MV-4-11 (cell line): ENCODE measurements at regions not wholly inside any gene's neighbourhood (a gene's known extent, or its start where the extent isn't known, plus 50 kb on each side); places are given as distances from the start of the nearest gene placed in this dataset.
"Not testable (repeated sequence)": the region's sequence is repeated elsewhere in the genome, so short reads cannot be mapped to it uniquely, and the experiment has no call there.

Experiments
- DNase-seq: peaks from one replicate; lab custom pipeline; 2025; lab: John Stamatoyannopoulos, UW

DNA sequence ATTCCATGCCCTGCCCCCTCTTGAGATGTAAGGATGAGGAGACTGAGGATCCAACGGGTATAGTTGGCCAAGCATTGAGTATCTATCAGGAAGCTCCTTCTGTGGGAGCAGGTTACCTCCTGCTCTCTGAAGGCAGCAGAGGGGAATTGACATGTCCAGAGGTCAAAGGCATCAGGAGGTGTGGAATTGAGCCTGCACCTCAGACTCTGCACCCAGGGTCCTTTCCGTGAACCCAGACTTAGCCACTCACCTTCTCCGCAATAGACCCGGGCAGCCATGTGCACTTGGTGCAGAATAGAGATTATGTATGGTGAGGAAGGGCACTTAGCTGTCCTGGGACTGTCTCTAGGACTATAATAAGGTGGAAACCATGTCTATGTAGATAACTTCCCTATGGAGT lies 399.0 kb upstream of the TPM1 start:
- no peak for DNase-seq

DNA sequence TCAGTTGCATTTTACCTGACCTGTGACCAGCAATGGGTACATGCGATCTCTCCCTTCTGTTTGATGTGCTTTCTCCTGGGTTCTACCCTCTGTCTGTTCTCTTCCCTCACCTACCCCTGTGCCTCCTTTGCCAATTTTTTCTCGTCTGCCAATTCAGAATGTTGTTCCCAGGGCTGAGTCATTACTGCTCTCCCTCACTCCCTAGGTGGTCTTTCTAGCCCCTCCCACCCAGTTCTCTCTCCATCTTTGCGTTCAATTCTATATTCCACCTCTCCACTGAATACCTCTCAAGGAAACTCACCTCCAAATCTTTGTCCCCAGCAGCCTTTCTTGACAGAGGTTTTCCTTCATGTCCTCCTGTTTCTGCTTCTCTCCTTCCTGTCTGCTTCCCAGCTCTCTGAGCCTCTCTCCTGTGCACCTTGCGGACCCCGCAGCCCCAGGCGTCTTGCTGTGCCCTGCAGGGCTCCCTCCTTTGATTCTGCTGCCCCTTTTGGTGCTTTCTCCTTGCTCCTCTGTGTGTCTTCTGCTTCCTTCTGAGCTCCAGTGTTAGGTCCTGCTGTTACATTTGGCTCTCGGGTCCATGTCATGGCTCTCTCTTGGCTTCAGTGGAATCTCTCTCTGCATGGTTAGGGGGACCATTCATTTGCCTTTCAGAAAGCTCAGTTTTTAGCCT lies 398.2 kb upstream of the TPM1 start:
- DNase-seq, result no peak

DNA sequence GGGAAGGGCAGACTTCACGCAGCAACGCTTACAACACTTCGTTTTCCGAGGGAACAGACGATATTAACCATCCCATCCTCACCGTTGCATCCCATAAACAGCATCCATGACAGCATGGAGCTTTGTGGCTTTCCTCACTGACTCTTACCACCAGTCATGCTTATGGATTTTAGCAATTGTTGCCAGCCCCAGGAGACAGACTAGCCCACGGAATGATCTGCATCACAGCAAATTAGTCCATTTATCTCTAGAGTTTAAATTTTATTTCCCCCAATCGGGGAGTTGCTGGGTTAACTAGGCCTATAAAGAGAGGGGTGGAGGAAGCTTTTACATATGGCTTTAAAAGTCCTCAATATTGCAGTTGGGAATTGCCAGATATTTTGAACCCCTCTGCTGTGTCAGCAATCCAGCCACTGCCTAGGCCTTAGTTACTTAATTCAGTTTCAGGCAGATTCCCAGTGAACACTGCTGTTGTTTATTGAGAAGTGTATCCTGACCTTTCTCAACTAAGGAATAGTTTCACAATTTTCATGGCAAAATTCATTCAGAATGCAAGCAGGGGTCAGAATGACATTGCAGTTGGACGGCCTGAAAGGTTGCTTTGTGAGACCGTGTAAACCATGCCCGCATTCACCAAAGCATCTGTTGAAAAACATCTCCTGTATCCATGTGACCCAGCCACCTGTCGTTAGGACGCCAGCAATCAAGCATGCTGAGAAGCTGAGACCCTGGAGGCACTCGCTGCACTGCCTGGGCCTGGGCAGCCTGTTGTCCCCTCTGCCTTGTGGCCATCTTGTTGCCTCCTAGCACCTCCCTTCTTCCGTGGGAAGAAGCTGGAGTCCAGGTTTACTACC lies 397.4 kb upstream of the TPM1 start:
- no peak for DNase-seq

DNA sequence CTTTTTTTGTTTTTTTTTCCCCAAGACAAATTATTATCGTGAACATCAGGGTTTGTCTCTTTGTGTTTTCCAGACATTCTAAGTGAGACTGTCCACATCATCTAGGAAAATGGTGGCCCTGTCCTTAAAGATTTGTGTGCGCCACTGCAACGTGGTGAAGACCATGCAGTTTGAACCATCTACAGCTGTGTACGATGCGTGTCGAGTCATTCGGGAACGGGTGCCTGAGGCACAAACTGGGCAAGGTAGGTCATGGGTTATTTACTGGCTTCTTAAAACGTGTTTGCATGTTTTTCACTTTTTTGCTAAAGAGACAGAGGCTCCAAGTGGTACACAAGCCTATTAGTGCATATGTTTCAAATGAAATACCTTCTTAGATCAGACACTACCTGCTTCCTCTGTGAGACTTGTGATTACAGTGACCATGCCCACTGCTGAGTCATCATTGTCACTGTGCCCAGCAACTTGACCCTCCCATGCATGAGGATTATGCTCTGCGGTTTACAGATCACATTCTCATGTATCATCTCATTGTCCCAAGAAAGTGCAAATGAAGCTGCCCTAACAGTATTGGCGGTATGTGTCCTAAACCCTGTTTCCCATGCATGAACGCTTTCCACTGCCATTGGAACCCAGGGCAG lies 395.2 kb upstream of the TPM1 start:
- peak; percentile 84 for DNase-seq

DNA sequence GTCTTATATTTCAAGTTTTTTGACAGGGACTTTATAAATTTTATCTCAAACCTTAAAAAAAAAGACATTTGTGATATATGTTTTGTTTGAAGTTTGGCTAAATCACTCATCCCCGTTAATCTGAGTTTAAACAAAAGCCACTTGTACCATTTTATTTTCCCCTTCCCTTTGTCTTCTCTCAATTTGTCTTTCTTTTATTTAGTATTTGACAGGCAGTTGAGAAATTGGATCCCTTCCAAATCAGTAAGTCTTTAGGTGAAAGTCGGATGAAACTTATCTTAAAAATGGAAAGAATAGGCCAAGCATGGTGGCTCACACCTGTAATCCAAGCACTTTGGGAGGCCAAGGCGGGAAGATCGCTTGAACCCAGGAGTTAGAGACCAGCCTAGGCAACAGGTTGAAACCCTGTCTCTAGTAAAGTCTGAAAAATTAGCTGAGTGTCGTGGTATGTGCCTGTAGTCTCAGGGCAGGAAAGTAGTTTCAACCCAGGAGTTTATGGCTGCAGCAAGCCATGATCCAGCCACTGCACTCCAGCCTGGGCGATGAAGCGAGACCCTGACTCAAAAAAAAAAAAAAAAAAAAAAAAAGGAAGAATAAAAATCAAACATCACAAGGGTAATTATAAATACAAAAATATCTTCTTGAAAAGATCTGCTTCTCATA lies 394.6 kb upstream of the TPM1 start:
- DNase-seq, result no peak

DNA sequence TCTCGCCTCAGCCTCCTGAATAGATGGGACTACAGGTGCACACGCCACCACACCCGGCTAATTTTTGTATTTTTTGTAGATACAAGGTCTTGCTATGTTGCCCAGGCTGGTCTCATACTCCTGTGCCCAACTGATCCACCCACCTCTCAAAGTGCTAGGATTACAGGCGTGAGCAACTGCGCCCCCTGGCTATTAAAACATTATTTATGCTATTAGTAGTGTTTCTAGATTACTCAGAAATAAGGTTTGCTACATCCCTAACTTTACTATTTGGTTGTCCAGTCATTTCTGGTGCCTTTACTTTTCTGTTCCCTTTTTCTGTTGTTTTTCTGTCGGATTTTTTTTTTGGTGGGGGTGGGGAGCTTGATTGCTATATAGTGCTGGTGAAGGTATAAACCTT lies 393.6 kb upstream of the TPM1 start:
- no peak for DNase-seq

DNA sequence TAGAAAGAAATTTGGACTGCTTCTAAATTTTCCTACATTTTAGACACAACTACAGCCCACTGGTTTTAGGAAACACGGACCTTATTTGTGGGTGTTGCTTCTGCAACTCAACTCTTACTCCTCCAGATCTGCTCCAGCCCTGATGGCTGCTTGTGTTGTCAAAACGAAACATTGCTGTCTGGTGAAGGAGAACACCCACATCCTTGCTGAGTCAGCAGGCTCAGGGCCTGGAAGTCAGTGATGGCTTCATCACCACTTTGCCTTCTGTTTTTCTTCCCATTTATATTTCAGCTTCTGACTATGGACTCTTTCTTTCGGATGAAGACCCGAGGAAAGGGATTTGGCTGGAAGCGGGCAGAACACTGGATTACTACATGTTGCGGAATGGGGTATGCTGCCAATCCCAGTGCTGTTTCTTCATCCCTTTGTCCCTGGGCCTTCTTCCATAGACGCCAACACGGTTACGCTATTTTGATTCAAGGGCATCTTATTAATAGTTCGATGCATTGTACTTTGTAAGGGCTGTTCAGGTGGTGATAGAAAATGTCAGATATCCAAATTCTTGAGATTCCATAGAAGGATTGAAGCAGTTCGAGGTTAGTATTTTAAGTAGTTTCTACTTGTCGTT lies 392.6 kb upstream of the TPM1 start:
- peak; percentile 77 for DNase-seq

DNA sequence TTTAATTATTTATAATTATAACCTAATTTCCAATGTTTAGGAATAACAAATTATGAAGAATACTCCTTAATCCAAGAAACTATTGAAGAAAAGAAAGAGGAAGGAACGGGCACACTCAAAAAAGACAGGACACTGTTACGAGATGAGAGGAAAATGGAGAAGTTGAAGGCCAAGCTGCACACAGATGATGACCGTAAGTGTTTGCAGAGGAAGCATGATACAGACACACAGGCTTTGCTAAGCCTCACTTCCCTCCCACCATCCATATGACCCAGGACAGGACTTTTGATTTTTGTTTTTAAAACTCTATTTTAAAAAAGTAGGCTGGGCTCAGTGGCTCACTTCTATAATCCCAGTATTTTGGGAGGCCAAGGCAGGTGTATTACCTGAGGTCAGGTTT lies 389.4 kb upstream of the TPM1 start:
- DNase-seq, result peak; percentile 90

DNA sequence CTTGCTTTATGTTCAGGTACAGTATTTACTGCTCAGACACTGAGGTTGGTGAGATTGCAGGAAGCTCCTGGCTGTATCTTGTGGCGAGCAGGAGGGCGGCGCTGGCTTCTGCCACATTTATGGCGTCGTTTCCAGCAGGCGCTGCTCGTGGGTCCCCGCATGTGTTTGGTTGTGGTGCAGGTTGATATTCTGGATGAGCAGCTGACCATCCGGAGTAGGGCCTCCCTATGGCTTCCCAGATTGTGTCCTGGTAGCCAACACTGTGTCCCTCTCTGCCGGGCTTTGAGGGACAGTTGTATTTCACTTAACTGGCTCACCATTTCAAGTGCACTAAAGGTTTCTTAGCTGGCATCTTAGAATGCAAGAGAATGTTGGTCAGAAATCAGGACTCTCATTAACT lies 386.5 kb upstream of the TPM1 start:
- DNase-seq, result no peak

DNA sequence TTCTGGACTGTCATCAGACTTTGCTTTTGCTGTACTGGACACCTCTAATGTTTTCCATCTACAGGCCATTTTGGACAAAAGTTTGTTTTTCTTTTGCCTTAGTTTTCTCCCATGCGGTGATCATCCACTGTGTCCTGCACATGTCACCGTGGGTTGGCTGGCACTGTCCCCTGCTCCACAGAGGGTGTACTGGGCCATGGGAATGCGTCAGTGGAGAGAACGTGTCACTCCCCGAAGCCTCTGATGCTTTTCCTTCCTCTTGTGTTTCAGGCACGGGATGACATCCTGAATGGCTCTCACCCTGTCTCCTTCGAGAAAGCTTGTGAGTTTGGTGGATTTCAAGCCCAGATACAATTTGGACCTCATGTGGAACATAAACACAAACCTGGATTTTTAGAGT lies 385.0 kb upstream of the TPM1 start:
- not testable (repeated sequence) for DNase-seq

DNA sequence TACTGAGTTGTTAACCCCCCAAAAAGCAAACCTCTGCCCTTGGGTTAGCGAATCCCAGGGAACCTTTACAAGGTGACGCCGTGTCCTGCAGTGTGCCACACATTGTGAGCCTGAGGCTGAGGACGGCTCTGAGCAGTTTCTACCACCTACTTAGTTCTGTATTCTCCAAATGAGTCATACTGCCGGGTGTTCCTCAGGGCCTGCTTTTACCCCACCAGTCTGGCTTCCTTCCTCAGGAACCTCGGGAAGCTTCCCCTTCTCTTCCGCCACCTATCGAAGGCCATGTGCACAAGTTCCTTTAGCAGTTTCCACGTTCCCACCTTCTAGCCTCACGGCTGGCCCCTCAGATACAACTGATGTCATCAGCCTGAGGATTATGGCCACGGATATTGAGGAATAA lies 384.0 kb upstream of the TPM1 start:
- DNase-seq, result peak; percentile 84

DNA sequence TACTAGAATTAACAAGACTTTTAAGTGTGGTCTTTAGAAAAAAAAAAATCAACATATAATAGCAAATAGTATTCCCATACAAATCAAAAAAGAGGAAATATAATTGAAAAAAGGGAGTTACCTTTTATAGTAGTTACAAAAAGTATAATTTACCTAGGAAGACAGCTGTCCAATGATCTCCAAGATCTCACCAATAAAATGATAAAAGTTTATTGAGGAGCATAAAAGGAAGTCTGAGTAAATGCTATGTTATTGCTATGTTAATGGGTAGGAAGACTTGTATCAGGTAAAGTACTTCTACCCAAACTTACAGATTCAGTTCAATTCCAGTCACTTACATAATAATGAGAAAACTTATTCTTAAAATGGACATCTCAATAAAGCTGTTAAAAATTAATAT lies 379.0 kb upstream of the TPM1 start:
- DNase-seq, result no peak

DNA sequence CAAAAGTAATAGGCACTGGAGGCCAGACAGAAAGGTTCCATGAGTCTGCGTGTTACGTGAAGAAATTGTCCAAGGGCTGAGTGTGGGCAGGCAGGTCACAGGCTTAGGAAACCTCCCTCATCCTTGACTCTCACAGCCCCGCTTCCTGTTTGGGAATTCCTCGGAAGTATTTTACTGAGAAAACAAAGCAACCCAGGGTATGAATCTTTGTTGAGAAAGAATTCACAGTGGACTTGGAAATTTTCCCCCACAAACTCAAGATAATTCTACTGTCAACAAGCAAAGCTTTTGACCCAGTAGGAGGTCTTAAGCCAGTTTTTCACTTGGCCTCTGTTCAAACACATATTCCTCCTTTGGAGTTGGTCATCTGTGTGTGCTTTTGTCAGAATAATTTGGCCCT lies 377.1 kb upstream of the TPM1 start:
- no peak for DNase-seq

DNA sequence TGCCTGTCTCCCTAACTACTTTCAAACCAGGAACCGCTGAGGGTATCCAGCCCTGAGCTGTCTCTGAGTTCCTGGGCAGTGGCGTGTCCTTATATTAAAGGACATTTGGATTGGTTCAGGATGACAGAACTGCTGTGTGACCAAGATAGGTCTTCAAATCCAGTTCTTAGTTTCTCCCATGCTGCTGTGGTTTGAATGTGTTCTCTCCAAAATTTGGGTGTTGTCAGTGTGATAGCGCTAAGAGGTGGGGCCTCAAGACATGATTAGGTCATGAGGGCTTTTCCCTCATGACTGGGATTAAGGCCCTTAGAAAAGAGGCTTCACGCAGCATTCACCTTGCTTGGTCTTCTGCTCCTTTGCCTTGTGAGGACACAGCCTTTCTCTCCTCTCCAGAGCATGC lies 376.5 kb upstream of the TPM1 start:
- no peak for DNase-seq

DNA sequence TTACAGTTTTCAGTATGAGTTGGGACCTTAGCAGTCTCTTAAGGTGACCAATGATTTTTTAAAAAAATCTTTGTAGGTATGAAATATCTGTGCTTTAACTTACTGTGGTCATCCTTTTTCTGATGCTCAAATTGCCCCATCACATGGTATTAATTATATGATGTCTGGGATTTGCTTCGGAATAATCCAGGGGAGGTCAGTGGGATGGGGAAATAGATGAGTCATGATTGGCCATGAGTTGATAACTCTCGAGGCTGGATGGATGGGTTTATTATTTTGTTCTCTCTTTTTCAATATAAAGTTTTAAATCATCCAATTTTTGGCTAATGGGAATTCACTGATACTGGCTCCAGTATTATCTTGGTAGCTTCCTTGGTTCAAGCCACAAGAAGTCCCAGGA lies 370.3 kb upstream of the TPM1 start:
- DNase-seq, result no peak

DNA sequence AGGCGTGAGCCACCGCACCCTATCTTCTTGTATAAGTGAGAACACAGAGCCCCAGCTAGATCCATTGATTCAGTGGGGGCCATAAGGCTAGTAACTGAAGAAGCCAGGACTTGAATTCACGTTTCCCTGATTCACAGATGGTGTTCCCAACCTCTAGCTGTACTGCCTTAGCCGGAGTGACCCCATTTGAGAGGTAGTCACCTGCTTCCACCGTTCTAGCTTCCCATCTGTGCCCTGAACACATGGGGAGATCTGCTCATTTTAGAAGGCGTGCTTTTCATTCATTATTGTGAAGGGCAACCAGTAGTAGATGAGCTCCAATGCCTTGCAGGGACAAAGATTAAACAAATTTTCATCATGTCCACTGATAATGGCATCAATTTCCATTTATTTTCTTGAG lies 365.7 kb upstream of the TPM1 start:
- no peak for DNase-seq

DNA sequence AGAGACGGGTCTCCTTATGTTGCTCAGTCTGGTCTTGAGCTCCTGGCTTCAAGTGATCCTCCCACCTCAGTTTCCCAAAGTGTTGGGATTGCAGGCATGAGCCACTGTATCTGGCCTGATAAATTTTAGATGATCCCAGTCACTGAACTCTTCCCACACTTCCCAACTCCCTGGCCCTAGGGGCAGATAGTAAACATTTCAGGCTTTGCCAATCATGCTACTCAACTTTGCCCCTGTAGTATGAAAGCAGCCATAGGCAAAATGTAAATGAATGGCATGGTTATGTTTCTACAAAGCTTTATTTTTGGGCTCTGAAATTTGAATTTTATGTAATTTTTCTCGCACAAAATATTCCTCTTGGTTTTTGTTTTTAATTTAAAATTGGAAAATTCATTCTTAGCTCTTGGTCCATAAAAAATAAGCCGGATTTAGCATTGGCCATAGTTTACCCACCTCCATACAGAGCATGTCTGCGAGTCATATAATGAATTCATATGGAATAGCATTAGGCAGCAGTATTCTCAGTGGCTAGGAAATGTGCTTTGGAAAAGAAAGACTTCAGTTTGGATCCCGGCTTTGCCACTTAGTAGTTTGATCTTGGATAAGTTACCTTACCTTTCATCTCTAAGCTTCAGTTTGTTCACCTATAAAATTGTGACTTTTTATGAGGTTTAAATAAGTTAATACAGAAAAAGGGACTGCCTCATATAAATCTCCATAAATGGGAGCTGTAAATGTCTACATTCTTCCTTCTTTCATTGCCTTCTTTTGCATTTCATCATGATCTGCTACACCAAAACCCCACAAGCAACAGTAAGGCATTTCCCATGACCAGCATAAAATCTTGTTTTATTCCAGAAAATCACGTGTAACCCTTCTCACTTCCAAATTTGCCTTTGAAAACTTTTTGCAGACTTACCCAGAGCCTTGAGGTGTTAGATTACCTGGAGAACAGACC lies 360.3 kb upstream of the TPM1 start:
- no peak for DNase-seq

DNA sequence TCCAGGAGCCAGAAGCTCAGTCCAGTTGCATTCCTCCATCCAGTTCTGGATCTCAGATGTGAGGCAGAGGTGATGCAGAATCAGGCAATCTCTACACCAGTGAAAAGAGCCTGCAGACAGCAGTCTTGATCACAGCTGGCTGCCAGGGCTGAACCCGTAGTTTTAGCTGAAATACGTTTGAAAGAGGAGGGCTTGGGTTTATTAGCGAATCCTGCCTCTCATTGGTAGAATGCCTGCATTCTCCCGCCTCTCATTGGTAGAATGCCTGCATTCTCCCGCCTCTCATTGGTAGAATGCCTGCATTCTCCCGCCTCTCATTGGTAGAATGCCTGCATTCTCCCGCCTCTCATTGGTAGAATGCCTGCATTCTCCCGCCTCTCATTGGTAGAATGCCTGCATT lies 359.4 kb upstream of the TPM1 start:
- not testable (repeated sequence) for DNase-seq

DNA sequence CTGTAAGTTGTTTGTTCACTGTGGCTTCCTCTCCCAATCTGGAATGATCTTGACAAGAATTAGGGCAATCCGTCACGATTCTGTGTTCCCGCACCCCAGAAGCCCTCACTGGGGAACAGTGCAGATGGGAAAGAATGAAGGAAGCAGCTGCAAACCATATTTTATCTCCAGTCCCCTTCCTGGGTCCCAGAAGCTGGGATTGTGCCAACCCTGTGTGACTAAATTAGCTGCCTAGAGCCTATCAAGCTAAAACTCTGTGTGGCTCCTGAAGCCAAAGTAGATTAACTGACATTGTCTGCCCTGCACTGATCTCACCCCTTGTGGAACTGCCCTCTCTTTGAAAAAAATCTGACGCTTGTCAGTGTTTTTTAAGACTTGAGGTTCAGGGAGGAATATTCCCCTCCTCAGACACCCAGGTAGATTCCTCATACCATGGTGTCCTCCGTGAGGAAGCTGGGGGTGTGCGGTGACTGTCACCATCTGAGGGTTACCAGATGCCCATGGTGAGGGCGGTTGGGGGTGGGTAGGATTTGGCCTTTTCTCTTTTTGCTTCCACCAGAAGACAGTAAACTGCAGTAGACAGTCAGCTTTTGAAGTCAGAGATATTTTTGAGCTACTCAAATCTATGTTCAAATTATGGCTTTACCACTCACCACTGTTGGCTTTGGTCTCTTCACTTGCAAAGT lies 358.3 kb upstream of the TPM1 start:
- DNase-seq, result no peak

DNA sequence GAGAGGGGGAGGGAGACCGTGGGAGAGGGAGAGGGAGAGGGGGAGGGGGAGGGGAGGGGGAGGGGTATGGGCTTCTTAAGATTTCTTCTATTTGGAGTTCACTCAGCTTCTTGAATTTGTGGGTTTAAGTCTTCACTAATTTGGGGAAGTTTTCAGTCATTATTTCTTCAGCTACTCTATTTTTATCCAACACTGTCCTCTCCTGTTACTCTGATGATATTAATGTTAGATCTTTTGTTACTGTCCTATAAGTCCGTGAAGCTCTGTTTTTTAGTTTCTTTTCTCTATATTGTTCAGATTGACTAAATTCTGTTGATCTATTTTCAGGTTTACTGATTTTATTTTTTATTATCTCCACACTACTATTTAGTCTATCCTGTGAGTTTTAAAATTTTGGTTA lies 351.5 kb upstream of the TPM1 start:
- DNase-seq, result peak; percentile 10
